ENCODE measurements at regions not wholly inside any gene's neighbourhood (a gene's known extent, or its start where the extent isn't known, plus 50 kb on each side); places are given as distances from the start of the nearest gene placed in this dataset.

DNA sequence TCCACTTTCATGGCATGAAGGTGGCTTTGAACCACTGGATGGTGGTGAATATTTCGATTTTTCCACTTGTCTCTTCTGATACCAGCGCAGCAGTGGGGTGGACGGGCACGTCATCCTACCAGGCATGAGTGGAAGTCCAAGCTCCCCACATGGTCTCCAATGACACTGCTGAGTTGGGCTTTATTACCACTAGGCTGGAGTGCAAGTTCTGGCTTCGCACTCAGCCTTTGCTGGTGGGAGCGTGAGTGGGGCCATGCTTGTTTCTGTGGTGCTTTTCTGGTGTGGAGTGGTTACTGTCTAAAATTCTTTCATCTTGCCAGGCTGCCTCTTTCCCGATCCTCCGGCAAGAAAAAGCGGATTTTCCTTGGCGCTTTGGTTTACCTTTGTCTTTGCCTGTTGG is 70.1 kb upstream of the SDK1 start:
- TF ChIP-seq CTCF (IDR thresholded peaks at IDR 0.05; ENCODE audit: low read depth, low read length, poor library complexity, severe bottlenecking) (no peak), EZH2phosphoT487 (IDR thresholded peaks at IDR 0.05; ENCODE audit: borderline replicate concordance, low read length) (no peak)
